ENCODE measurements at regions not wholly inside any gene's neighbourhood (a gene's known extent, or its start where the extent isn't known, plus 50 kb on each side); places are given as distances from the start of the nearest gene placed in this dataset.

GRCh38 chr6:27765028-27765590, 147.1 kb downstream of the OR2B2 start:
- Histone ChIP-seq H3K27me3 (replicated peaks; ENCODE audit: control insufficient read depth, insufficient read depth, low read length) (no peaks in the 10 kb centered on the region), H3K4me1 (no peaks in the 10 kb centered on the region), H3K36me3 (ENCODE audit: control insufficient read depth, insufficient read depth, low read length) (no peaks in the 10 kb centered on the region), H3K9me3 (no peaks in the 10 kb centered on the region), H3K4me3 (ENCODE audit: low read depth, low read length) (no peak overlapping the region)
- intact Hi-C loops (cut with micrococcal nuclease; ENCODE audit: unreplicated experiment): no loop called here
- H3K27ac Mint-ChIP-seq (ENCODE audit: unreplicated experiment): no peak overlapping the region
- no peaks in the 10 kb centered on the region for H3K4me1 Mint-ChIP-seq (ENCODE audit: low read depth, unreplicated experiment)
- no TSS peak for BruUV-seq (replicated peaks)
- no peaks in the 10 kb centered on the region for H3K36me3 Mint-ChIP-seq (ENCODE audit: insufficient read depth, unreplicated experiment)
- no peak overlapping the region for H3K4me3 Mint-ChIP-seq (ENCODE audit: unreplicated experiment)
- ChIA-PET CTCF (no interaction called here), POLR2A (interaction anchor here (1.0 kb wide), 1 partner anchor 16 kb away, joined by 3 read pairs; no protein-coding TSS in a partner anchor)
- no peak for DNase-seq
- no peaks in the 10 kb centered on the region for H3K9me3 Mint-ChIP-seq (ENCODE audit: unreplicated experiment)
- no peaks in the 10 kb centered on the region for H3K27me3 Mint-ChIP-seq (ENCODE audit: insufficient read depth, unreplicated experiment)
- TF ChIP-seq, protein P1, sequence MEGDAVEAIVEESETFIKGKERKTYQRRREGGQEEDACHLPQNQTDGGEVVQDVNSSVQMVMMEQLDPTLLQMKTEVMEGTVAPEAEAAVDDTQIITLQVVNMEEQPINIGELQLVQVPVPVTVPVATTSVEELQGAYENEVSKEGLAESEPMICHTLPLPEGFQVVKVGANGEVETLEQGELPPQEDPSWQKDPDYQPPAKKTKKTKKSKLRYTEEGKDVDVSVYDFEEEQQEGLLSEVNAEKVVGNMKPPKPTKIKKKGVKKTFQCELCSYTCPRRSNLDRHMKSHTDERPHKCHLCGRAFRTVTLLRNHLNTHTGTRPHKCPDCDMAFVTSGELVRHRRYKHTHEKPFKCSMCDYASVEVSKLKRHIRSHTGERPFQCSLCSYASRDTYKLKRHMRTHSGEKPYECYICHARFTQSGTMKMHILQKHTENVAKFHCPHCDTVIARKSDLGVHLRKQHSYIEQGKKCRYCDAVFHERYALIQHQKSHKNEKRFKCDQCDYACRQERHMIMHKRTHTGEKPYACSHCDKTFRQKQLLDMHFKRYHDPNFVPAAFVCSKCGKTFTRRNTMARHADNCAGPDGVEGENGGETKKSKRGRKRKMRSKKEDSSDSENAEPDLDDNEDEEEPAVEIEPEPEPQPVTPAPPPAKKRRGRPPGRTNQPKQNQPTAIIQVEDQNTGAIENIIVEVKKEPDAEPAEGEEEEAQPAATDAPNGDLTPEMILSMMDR (IDR thresholded peaks at IDR 0.05; ENCODE audit: insufficient read depth in 1 of 2, low read depth in 1 of 2, low read length in 1 of 2, severe bottlenecking in 1 of 2, unreplicated experiment in 1 of 2): no peak

GRCh38 chr6:27761391-27761790, 150.8 kb downstream of the OR2B2 start:
- TF ChIP-seq, protein P1 (IDR thresholded peaks at IDR 0.05; ENCODE audit: insufficient read depth in 1 of 2, low read depth in 1 of 2, low read length in 1 of 2, severe bottlenecking in 1 of 2, unreplicated experiment in 1 of 2): no peak
- ChIA-PET POLR2A (no interaction called here), CTCF (interaction anchor here (0.6 kb wide), 1 partner anchor 1189 kb away, joined by 6 read pairs; no protein-coding TSS in a partner anchor)
- Histone ChIP-seq H3K4me1 (no peaks in the 10 kb centered on the region), H3K9me3 (no peaks in the 10 kb centered on the region), H3K4me3 (ENCODE audit: low read depth, low read length) (no peak overlapping the region), H3K36me3 (ENCODE audit: control insufficient read depth, insufficient read depth, low read length) (no peaks in the 10 kb centered on the region), H3K27me3 (replicated peaks; ENCODE audit: control insufficient read depth, insufficient read depth, low read length) (no peaks in the 10 kb centered on the region)
- no peaks in the 10 kb centered on the region for H3K4me1 Mint-ChIP-seq (ENCODE audit: low read depth, unreplicated experiment)
- peaks cover 5% of the 10 kb centered on the region for H3K36me3 Mint-ChIP-seq (ENCODE audit: insufficient read depth, unreplicated experiment)
- no peaks in the 10 kb centered on the region for H3K9me3 Mint-ChIP-seq (ENCODE audit: unreplicated experiment)
- no peak for DNase-seq
- no peaks in the 10 kb centered on the region for H3K27me3 Mint-ChIP-seq (ENCODE audit: insufficient read depth, unreplicated experiment)
- intact Hi-C loops (cut with micrococcal nuclease; ENCODE audit: unreplicated experiment): no loop called here
- no peak overlapping the region for H3K27ac Mint-ChIP-seq (ENCODE audit: unreplicated experiment)
- BruUV-seq (replicated peaks): no TSS peak
- H3K4me3 Mint-ChIP-seq (ENCODE audit: unreplicated experiment): no peak overlapping the region

DNA sequence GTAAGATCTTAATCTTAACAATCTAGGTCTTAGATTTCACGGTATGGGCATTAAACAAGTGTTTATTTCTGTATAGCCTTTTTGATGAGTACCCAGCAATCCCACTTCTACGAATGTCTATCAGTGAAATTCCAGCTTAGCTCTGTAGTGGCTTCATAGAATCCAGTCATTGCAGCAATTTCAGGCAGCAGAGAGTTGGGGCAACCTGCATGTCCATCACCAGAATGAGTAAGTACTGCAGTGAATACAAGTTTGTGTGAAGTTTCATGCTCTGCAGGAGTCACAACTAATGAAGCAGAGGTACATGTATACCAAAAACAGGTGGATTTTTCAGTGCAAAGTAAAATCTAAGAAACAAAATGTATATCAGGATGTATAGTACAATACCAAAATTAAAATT, 151.7 kb downstream of the OR2B2 start:
- DNase-seq: no peak
- no peak overlapping the region for H3K27ac Mint-ChIP-seq (ENCODE audit: unreplicated experiment)
- no peaks in the 10 kb centered on the region for H3K36me3 ChIP-seq (ENCODE audit: control insufficient read depth, insufficient read depth, low read length)
- no peaks in the 10 kb centered on the region for H3K27me3 Mint-ChIP-seq (ENCODE audit: insufficient read depth, unreplicated experiment)
- ChIA-PET CTCF (no interaction called here), POLR2A (no interaction called here)
- intact Hi-C loops (cut with micrococcal nuclease; ENCODE audit: unreplicated experiment): no loop called here
- H3K4me1 ChIP-seq: no peaks in the 10 kb centered on the region
- H3K9me3 ChIP-seq: no peaks in the 10 kb centered on the region
- H3K27me3 ChIP-seq (replicated peaks; ENCODE audit: control insufficient read depth, insufficient read depth, low read length): no peaks in the 10 kb centered on the region
- H3K4me3 ChIP-seq (ENCODE audit: low read depth, low read length): no peak overlapping the region
- H3K4me3 Mint-ChIP-seq (ENCODE audit: unreplicated experiment): no peak overlapping the region
- H3K4me1 Mint-ChIP-seq (ENCODE audit: low read depth, unreplicated experiment): no peaks in the 10 kb centered on the region
- TF ChIP-seq, protein P1 (IDR thresholded peaks at IDR 0.05; ENCODE audit: insufficient read depth in 1 of 2, low read depth in 1 of 2, low read length in 1 of 2, severe bottlenecking in 1 of 2, unreplicated experiment in 1 of 2): no peak
- peaks cover 5% of the 10 kb centered on the region for H3K36me3 Mint-ChIP-seq (ENCODE audit: insufficient read depth, unreplicated experiment)
- BruUV-seq (replicated peaks): no TSS peak
- no peaks in the 10 kb centered on the region for H3K9me3 Mint-ChIP-seq (ENCODE audit: unreplicated experiment)
